HUES6 (cell line): ENCODE measurements at regions not wholly inside any gene's neighbourhood (a gene's known extent, or its start where the extent isn't known, plus 50 kb on each side); places are given as distances from the start of the nearest gene placed in this dataset.
"Not testable (repeated sequence)": the region's sequence is repeated elsewhere in the genome, so short reads cannot be mapped to it uniquely, and the experiment has no call there.

Experiments
- H3K27ac ChIP-seq: 2 replicates; pipeline ENCODE4 v1.7.0; 2013; ENCODE audit warnings: low read depth, mild to moderate bottlenecking, low read length, inconsistent platforms
- H3K27me3 ChIP-seq: 2 replicates; pipeline ENCODE4 v1.6.1; 2013; ENCODE audit warnings: low read length; ENCODE audit not compliant: control insufficient read depth, insufficient read depth
- H3K36me3 ChIP-seq: 2 replicates; pipeline ENCODE4 v1.6.1; 2013; ENCODE audit warnings: low read length; ENCODE audit not compliant: control insufficient read depth, insufficient read depth
- H3K4me1 ChIP-seq: 2 replicates; pipeline ENCODE4 v1.6.1; 2013; ENCODE audit warnings: low read length; ENCODE audit not compliant: control insufficient read depth, insufficient read depth
- H3K4me3 ChIP-seq: 2 replicates; pipeline ENCODE4 v1.5.1; 2013; ENCODE audit warnings: low read depth, low read length
- H3K9ac ChIP-seq: one replicate; pipeline ENCODE4 v1.6.1; 2013; ENCODE audit warnings: mild to moderate bottlenecking, low read length
- H3K9me3 ChIP-seq: 2 replicates; pipeline ENCODE4 v1.6.1; 2013; ENCODE audit warnings: low read depth, low read length; ENCODE audit not compliant: control insufficient read depth, insufficient read depth

DNA sequence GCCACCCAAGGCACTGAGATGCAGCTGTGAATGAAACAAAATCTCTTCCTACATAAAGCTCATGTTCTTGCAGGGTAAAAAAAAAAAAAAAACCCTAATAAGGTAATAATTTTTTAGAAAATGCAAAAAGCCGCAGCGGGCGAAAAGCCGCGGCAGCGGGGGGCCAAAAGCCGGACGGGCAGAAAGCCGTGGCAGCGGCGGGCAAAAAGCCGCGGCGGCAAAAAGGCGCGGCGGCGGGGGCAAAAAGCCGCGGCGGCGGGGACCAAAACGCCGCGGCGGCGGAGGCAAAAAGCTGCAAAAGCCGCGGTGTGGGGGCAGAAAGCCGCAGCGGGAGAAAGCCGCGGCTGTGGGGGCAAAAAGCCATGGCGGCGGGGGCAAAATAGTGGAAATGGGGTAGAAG, 198.9 kb downstream of the ZNF92 start:
- H3K27me3 ChIP-seq, H3K36me3 ChIP-seq, H3K9me3 ChIP-seq, H3K4me1 ChIP-seq, H3K9ac ChIP-seq, H3K4me3 ChIP-seq, H3K27ac ChIP-seq: not testable (repeated sequence)

DNA sequence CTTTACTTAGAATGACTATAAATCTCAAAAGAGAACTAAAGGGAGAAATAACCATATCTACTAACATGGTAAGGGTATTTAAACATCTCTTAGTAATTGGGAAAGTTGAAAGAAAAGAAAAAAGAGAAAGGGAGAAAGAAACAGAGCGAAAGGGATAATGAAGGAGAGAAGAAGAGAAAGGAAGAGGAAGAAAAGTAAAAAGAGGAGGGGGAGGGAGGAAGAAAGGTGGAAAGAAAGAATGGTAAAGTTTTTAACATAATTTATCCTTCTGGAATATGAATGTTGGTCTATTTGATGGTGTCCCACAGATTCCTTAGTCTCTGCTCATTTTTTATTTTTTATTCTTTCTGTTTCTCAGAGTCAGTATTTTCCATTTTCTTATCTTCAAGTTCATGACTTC, 202.7 kb downstream of the ZNF92 start:
- not testable (repeated sequence) for H3K36me3 ChIP-seq, H3K27ac ChIP-seq, H3K27me3 ChIP-seq, H3K4me1 ChIP-seq, H3K4me3 ChIP-seq, H3K9ac ChIP-seq, H3K9me3 ChIP-seq

GRCh38 chr7:65582518-65583119, 209.0 kb downstream of the ZNF92 start:
- H3K4me3 ChIP-seq, H3K27me3 ChIP-seq, H3K36me3 ChIP-seq, H3K27ac ChIP-seq, H3K9ac ChIP-seq, H3K4me1 ChIP-seq, H3K9me3 ChIP-seq: not testable (repeated sequence)

GRCh38 chr7:65602495-65602894, 228.8 kb downstream of the ZNF92 start:
- H3K9ac ChIP-seq, H3K27me3 ChIP-seq, H3K4me3 ChIP-seq, H3K27ac ChIP-seq, H3K4me1 ChIP-seq, H3K9me3 ChIP-seq, H3K36me3 ChIP-seq: not testable (repeated sequence)

DNA sequence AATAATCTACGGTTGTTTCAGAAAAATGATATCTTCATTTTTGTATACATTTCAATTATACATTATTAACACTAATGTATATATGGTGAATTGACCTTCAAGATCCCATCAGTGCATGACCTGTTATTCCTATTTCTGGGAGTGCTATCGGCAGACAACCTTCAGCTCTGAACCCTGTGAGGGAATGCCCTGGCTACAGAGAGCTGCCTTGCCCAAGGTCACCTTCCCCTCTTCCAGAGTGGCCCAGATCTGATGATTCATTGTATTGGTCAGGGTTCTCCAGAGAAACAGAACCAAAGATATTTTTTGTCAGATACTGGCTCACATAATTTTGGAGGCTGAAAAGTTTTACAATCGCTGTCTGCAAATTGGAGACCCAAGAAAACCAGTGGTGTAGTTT, 235.5 kb downstream of the ZNF92 start:
- peaks cover 5% of the 10 kb centered on the region; the same call in 1 of the 2 replicates for H3K27me3 ChIP-seq
- no peaks in the 10 kb centered on the region for H3K9me3 ChIP-seq
- H3K27ac ChIP-seq, result no peak overlapping the region
- no peak overlapping the region for H3K9ac ChIP-seq
- H3K4me1 ChIP-seq, result no peaks in the 10 kb centered on the region
- no peaks in the 10 kb centered on the region for H3K36me3 ChIP-seq
- no peak overlapping the region for H3K4me3 ChIP-seq

DNA sequence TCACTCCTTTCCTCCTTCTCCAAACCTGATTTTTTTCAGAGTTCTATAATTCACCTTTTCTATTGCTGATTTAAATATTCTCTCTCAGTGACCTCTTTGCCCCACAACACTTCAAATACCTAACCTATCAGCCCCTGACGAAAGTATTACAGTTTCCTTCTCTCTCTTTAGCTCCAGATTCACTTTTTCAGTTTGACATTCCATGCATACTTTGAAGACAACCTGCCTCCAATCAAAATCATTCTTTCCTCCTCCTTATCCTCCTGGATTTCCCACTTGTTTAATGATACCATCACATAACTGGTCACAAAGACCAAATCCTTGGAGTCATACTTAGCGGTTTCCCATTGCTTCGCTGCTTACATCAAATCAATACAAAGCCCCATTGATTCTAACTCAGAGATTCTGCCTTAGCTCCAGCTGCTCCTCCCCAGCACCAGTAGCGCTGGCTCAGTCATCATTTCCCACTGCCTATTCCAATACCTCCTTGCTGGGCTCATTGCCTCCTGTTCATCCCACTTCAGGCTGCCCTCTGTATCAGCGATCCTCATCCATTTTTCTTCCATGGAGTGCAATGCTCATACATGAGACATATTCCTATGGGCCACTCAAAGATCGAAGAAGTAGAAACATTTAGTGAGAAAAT, 240.1 kb downstream of the ZNF92 start:
- H3K9me3 ChIP-seq, H3K4me1 ChIP-seq, H3K27me3 ChIP-seq, H3K9ac ChIP-seq, H3K27ac ChIP-seq, H3K4me3 ChIP-seq, H3K36me3 ChIP-seq: not testable (repeated sequence)

GRCh38 chr7:65616111-65616510, 242.5 kb downstream of the ZNF92 start:
- H3K9ac ChIP-seq, H3K27me3 ChIP-seq, H3K9me3 ChIP-seq, H3K4me1 ChIP-seq, H3K36me3 ChIP-seq, H3K27ac ChIP-seq, H3K4me3 ChIP-seq: not testable (repeated sequence)

DNA sequence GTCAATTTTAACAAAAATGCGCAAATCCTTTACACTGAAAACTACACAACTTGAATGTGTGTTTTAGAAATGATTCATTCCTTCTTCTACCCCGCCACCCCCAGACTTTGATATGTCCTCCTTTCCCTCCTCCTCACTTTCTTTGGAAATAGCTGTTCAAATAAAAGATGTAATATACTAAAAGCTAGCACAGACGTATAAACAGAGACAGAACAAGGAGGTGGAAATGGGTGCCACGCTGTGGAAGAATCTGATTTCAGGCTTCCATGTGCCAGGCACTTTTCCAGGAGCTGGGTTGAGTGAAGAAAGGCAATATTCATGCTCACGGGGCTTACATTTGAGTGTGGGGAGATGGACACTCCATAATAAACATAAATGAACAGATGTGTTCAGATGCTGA, 246.6 kb downstream of the ZNF92 start:
- H3K9me3 ChIP-seq, H3K4me1 ChIP-seq, H3K27me3 ChIP-seq, H3K9ac ChIP-seq, H3K4me3 ChIP-seq, H3K36me3 ChIP-seq, H3K27ac ChIP-seq: not testable (repeated sequence)

GRCh38 chr7:65621580-65622201, 248.0 kb downstream of the ZNF92 start:
- not testable (repeated sequence) for H3K27ac ChIP-seq, H3K4me3 ChIP-seq, H3K36me3 ChIP-seq, H3K9ac ChIP-seq, H3K4me1 ChIP-seq, H3K27me3 ChIP-seq, H3K9me3 ChIP-seq

- H3K36me3 ChIP-seq, H3K9ac ChIP-seq, H3K27me3 ChIP-seq, H3K4me3 ChIP-seq, H3K27ac ChIP-seq, H3K9me3 ChIP-seq, H3K4me1 ChIP-seq: not testable (repeated sequence)
These were observed 241.6 kb upstream of the VKORC1L1 start for GRCh38 chr7:65631236-65631635.

GRCh38 chr7:65633587-65634404, 239.1 kb upstream of the VKORC1L1 start:
- H3K9me3 ChIP-seq, H3K9ac ChIP-seq, H3K27me3 ChIP-seq, H3K27ac ChIP-seq, H3K4me3 ChIP-seq, H3K4me1 ChIP-seq, H3K36me3 ChIP-seq: not testable (repeated sequence)
